ENCODE measurements at regions not wholly inside any gene's neighbourhood (a gene's known extent, or its start where the extent isn't known, plus 50 kb on each side); places are given as distances from the start of the nearest gene placed in this dataset.
A peak's percentile ranks its signal among the peaks of the same experiment; 100 is the strongest.

- peaks cover 2 to 3% of the 10 kb centered on the region in 2 donors for H3K9me3 Mint-ChIP-seq
- peaks cover 17 to 20% of the 10 kb centered on the region in 2 donors for H3K4me1 Mint-ChIP-seq
- ATAC-seq (no peak), DNase-seq (no peak)
- Histone ChIP-seq H3K36me3 (ENCODE audit: control insufficient read depth, insufficient read depth, low read length) (no peaks in the 10 kb centered on the region), H3K9me3 (ENCODE audit: control insufficient read depth, insufficient read depth, low read length) (peaks cover 9% of the 10 kb centered on the region), H3K4me3 (ENCODE audit: low read length) (no peak overlapping the region), H3K27me3 (ENCODE audit: control insufficient read depth, insufficient read depth, low read length) (no peaks in the 10 kb centered on the region), H3K4me1 (ENCODE audit: control insufficient read depth, insufficient read depth, low read length) (peaks cover 13% of the 10 kb centered on the region), H3K27ac (ENCODE audit: low read length) (no peak overlapping the region)
- no peak overlapping the region for H3K4me3 Mint-ChIP-seq
- intact Hi-C loops (cut with micrococcal nuclease) = no loop called here
- no peak overlapping the region for H3K27ac Mint-ChIP-seq
- H3K27me3 Mint-ChIP-seq (ENCODE audit: low read depth in 2 of 2) = no peaks in the 10 kb centered on the region
- H3K36me3 Mint-ChIP-seq = no peaks in the 10 kb centered on the region
- WGBS (ENCODE audit: insufficient coverage) = 96% methylated on average over 10 of the region's 11 CpGs
- no peak for TF ChIP-seq CTCF (IDR thresholded peaks at IDR 0.05)
Observed at GRCh38 chr14:96958057-96958456, 160.9 kb downstream of the VRK1 start.

DNA sequence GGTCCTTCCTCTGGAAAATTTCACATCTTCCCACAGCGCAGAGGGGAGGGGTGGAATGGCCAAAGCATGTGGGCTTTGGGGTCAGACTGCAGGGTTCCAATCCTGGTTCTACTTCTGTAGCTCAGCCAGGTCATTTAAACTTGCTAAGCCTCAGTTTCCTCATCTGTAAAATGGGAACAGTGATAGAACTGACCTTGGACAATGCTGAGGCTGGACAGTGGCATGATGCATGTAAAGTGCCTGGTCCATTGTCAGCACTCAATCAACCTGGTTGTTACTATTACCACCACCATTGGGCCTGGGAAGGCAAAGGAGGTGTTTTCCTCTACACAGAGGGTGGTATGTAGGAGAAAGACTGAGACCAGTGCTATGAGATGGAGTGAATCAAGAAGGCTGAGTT lies 162.8 kb downstream of the VRK1 start:
- Mint-ChIP-seq H3K4me3 (no peak overlapping the region), H3K4me1 (peaks cover 20 to 22% of the 10 kb centered on the region in 2 donors), H3K27me3 (ENCODE audit: low read depth in 2 of 2) (no peaks in the 10 kb centered on the region)

GRCh38 chr14:96960598-96961116 lies 163.5 kb downstream of the VRK1 start:
- intact Hi-C loops (cut with micrococcal nuclease) = no loop called here
- H3K4me1 Mint-ChIP-seq = peaks cover 20 to 22% of the 10 kb centered on the region in 2 donors
- TF ChIP-seq CTCF (IDR thresholded peaks at IDR 0.05) = no peak
- H3K9me3 ChIP-seq (ENCODE audit: control insufficient read depth, insufficient read depth, low read length) = peaks cover 12% of the 10 kb centered on the region
- no peaks in the 10 kb centered on the region for H3K27me3 ChIP-seq (ENCODE audit: control insufficient read depth, insufficient read depth, low read length)
- no peak overlapping the region for H3K27ac ChIP-seq (ENCODE audit: low read length)
- no peaks in the 10 kb centered on the region for H3K36me3 ChIP-seq (ENCODE audit: control insufficient read depth, insufficient read depth, low read length)
- H3K9me3 Mint-ChIP-seq = peaks cover 2 to 3% of the 10 kb centered on the region in 2 donors
- no peak overlapping the region for H3K4me3 Mint-ChIP-seq
- no peak overlapping the region for H3K4me3 ChIP-seq (ENCODE audit: low read length)
- peaks cover 17% of the 10 kb centered on the region for H3K4me1 ChIP-seq (ENCODE audit: control insufficient read depth, insufficient read depth, low read length)
- ATAC-seq = no peak
- H3K27ac Mint-ChIP-seq = peak overlapping the region in 1 of 2 donors; percentile 35
- DNase-seq = no peak
- WGBS (ENCODE audit: insufficient coverage) = 58% methylated on average over 2 of the region's 2 CpGs
- no peaks in the 10 kb centered on the region for H3K27me3 Mint-ChIP-seq (ENCODE audit: low read depth in 2 of 2)
- no peaks in the 10 kb centered on the region for H3K36me3 Mint-ChIP-seq

More for the DNA sequence above, 162.8 kb downstream of the VRK1 start:
- peaks cover 2 to 3% of the 10 kb centered on the region in 2 donors for H3K9me3 Mint-ChIP-seq
- no peak overlapping the region for H3K4me3 ChIP-seq (ENCODE audit: low read length)
- ATAC-seq (no peak), DNase-seq (no peak)
- H3K4me1 ChIP-seq (ENCODE audit: control insufficient read depth, insufficient read depth, low read length) = peaks cover 17% of the 10 kb centered on the region
- no CpG with 5 or more reads among the region's 1 CpG for WGBS (ENCODE audit: insufficient coverage)
- H3K27me3 ChIP-seq (ENCODE audit: control insufficient read depth, insufficient read depth, low read length) = no peaks in the 10 kb centered on the region
- H3K36me3 Mint-ChIP-seq = no peaks in the 10 kb centered on the region
- peaks cover 12% of the 10 kb centered on the region for H3K9me3 ChIP-seq (ENCODE audit: control insufficient read depth, insufficient read depth, low read length)
- no peaks in the 10 kb centered on the region for H3K36me3 ChIP-seq (ENCODE audit: control insufficient read depth, insufficient read depth, low read length)
- no peak overlapping the region for H3K27ac Mint-ChIP-seq
- H3K27ac ChIP-seq (ENCODE audit: low read length) = no peak overlapping the region
- intact Hi-C loops (cut with micrococcal nuclease) = no loop called here
- TF ChIP-seq CTCF (IDR thresholded peaks at IDR 0.05) = no peak

GRCh38 chr14:96961895-96962294 lies 164.7 kb downstream of the VRK1 start:
- Histone ChIP-seq H3K27me3 (ENCODE audit: control insufficient read depth, insufficient read depth, low read length) (no peaks in the 10 kb centered on the region), H3K9me3 (ENCODE audit: control insufficient read depth, insufficient read depth, low read length) (peaks cover 12% of the 10 kb centered on the region), H3K4me3 (ENCODE audit: low read length) (no peak overlapping the region), H3K36me3 (ENCODE audit: control insufficient read depth, insufficient read depth, low read length) (no peaks in the 10 kb centered on the region), H3K4me1 (ENCODE audit: control insufficient read depth, insufficient read depth, low read length) (peaks cover 17% of the 10 kb centered on the region), H3K27ac (ENCODE audit: low read length) (peak overlapping the region; percentile 57)
- Mint-ChIP-seq H3K4me3 (peak overlapping the region; percentile 45), H3K4me1 (peaks cover 20 to 22% of the 10 kb centered on the region in 2 donors), H3K27me3 (ENCODE audit: low read depth in 2 of 2) (no peaks in the 10 kb centered on the region), H3K27ac (peak overlapping the region; percentile 35 to 62), H3K9me3 (peaks cover 2 to 3% of the 10 kb centered on the region in 2 donors), H3K36me3 (no peaks in the 10 kb centered on the region)
- ATAC-seq = no peak
- no peak for DNase-seq
- WGBS (ENCODE audit: insufficient coverage) = 68% methylated on average over 2 of the region's 2 CpGs
- no peak for TF ChIP-seq CTCF (IDR thresholded peaks at IDR 0.05)
- intact Hi-C loops (cut with micrococcal nuclease) = no loop called here
